HepG2 (cell line): ENCODE measurements at regions not wholly inside any gene's neighbourhood (a gene's known extent, or its start where the extent isn't known, plus 50 kb on each side); places are given as distances from the start of the nearest gene placed in this dataset.

ENCODE experiments used
- ATAC-seq: fragments of 200-7000 bp; cut with Tn5 transposase; 3 replicates; pipeline ENCODE4 v1.9.1; 2020; ENCODE audit warnings: mild to moderate bottlenecking, moderate library complexity
- BruUV-seq: library from RNA; stranded (reverse); fragments of 400-500 nt; replicated peaks from 2 replicates; lab custom pipeline; 2021; lab: Mats Ljungman, UMichigan
- CTCF ChIA-PET: fragments of 300-600 bp; formaldehyde crosslinking; extraction: SDS; loops from one replicate; lab custom pipeline; 2021; ENCODE audit warnings: low total read pairs, inconsistent platforms, low intra/inter-chr PET ratio; lab: Yijun Ruan, JAX
- POLR2A ChIA-PET: fragments of 350-600 bp; sonication (Branson Sonifier 250); formaldehyde crosslinking; loops from one replicate; lab custom pipeline; 2020; ENCODE audit warnings: antibody characterized with exemption, inconsistent platforms; lab: Yijun Ruan, JAX
- DNase-seq: peaks from one replicate; pipeline ENCODE4 v3.0.0-alpha.2; 2015; ENCODE audit warnings: low spot score
- FAIRE-seq: peaks from 3 replicates; lab custom pipeline; 2011; peaks lifted over from hg19 to GRCh38; lab: Jason Lieb, UNC
- H2AFZ ChIP-seq: one replicate; pipeline ENCODE4 v1.6.1; 2011; ENCODE audit warnings: low read length, inconsistent platforms
- H3K27ac ChIP-seq: fragments of 300-600 bp; 3 replicates; pipeline ENCODE4 v1.8.0; 2011; ENCODE audit warnings: mixed run types, mild to moderate bottlenecking, mixed read lengths, low read length, inconsistent platforms; ENCODE audit not compliant: insufficient read depth; ENCODE audit errors: extremely low read length
- H3K27me3 ChIP-seq, 2 experiments: fragments of 200-600 bp in 1 of 2; 2 replicates in 1 of 2; 3 replicates in 1 of 2; pipeline versions ENCODE4 v1.6.0 to v1.8.0; 2011; ENCODE audit warnings: low read length in 2 of 2, mild to moderate bottlenecking in 2 of 2, moderate library complexity in 2 of 2, inconsistent platforms in 1 of 2; ENCODE audit not compliant: insufficient read depth in 2 of 2, control insufficient read depth in 1 of 2
- H3K36me3 ChIP-seq, 2 experiments: fragments of 200-600 bp in 1 of 2; replicated peaks in 1 of 2; 2 replicates in 1 of 2; 3 replicates in 1 of 2; pipeline versions ENCODE4 v1.5.1 to v1.8.0; 2011; ENCODE audit warnings: low read length in 2 of 2, inconsistent platforms in 1 of 2; ENCODE audit not compliant: insufficient read depth in 2 of 2, control insufficient read depth in 1 of 2
- H3K4me1 ChIP-seq: 2 replicates; pipeline ENCODE4 v1.5.1; 2012; ENCODE audit warnings: low read length, inconsistent platforms; ENCODE audit not compliant: insufficient read depth
- H3K4me2 ChIP-seq: 2 replicates; pipeline ENCODE4 v1.6.0; 2011; ENCODE audit warnings: low read depth, low read length, inconsistent platforms
- H3K4me3 ChIP-seq, 3 experiments: fragments of 200-600 bp in 1 of 3; sonication (generic), shearing (Covaris generic) in 1 of 3; replicated peaks in 1 of 3; 2 replicates each; pipeline ENCODE4 v1.5.1; 2011 to 2016; ENCODE audit warnings: low read length in 3 of 3, inconsistent platforms in 2 of 3, low read depth in 2 of 3, mild to moderate bottlenecking in 2 of 3, control low read depth in 1 of 3, mixed read lengths in 1 of 3; ENCODE audit not compliant: insufficient read depth in 1 of 3
- H3K79me2 ChIP-seq: one replicate; pipeline ENCODE4 v1.6.1; 2011; ENCODE audit warnings: low read length, inconsistent platforms; ENCODE audit not compliant: insufficient read depth
- H3K9ac ChIP-seq: 2 replicates; pipeline ENCODE4 v1.6.0; 2011; ENCODE audit warnings: mild to moderate bottlenecking, low read depth, low read length, inconsistent platforms; ENCODE audit not compliant: insufficient read depth
- H3K9me3 ChIP-seq: 2 replicates; pipeline ENCODE4 v1.5.1; 2012; ENCODE audit warnings: mild to moderate bottlenecking, low read length
- H4K20me1 ChIP-seq: 2 replicates; pipeline ENCODE4 v1.6.0; 2011; ENCODE audit warnings: inconsistent platforms, mild to moderate bottlenecking, low read length, moderate library complexity; ENCODE audit not compliant: insufficient read depth
- MEF2D ChIP-seq: sonication (generic); formaldehyde crosslinking; IDR thresholded peaks from 2 replicates; pipeline ENCODE4 v1.5.1; 2020; ENCODE audit warnings: mild to moderate bottlenecking, missing genetic modification reagents
- MIER2 ChIP-seq: IDR thresholded peaks from 2 replicates; pipeline ENCODE4 v1.6.1; 2016; ENCODE audit warnings: missing biosample characterization, missing genetic modification reagents
- NKX3-1 ChIP-seq: sonication (generic); formaldehyde crosslinking; IDR thresholded peaks from 2 replicates; pipeline ENCODE4 v1.5.0; 2020; ENCODE audit warnings: missing genetic modification reagents
- SIX4 ChIP-seq: sonication (generic); formaldehyde crosslinking; IDR thresholded peaks from 2 replicates; pipeline ENCODE4 v1.4.0; 2020; ENCODE audit warnings: missing genetic modification reagents
- SP2 ChIP-seq: sonication (generic); formaldehyde crosslinking; IDR thresholded peaks from 2 replicates; pipeline ENCODE4 v1.5.1; 2020; ENCODE audit warnings: mild to moderate bottlenecking, missing genetic modification reagents
- THAP11 ChIP-seq: IDR thresholded peaks from 2 replicates; pipeline ENCODE4 v1.6.1; 2016; ENCODE audit warnings: missing biosample characterization, missing genetic modification reagents
- WIZ ChIP-seq: sonication (generic); formaldehyde crosslinking; IDR thresholded peaks from 2 replicates; pipeline ENCODE4 v1.5.1; 2020; ENCODE audit warnings: mild to moderate bottlenecking, missing genetic modification reagents
- ZNF747 ChIP-seq: sonication (generic); formaldehyde crosslinking; IDR thresholded peaks from 2 replicates; pipeline ENCODE4 v1.8.1; 2023; ENCODE audit warnings: missing genetic modification reagents, mild to moderate bottlenecking, borderline replicate concordance
- WGBS: methylation state at CpG from one replicate; pipeline ENCODE4 v1.1.6; 2017; ENCODE audit warnings: low lambda C conversion rate; 5-methylcytosine and 5-hydroxymethylcytosine counted together
- in situ Hi-C: cut with HindIII; loops from 2 replicates; pipeline ENCODE4 v1.10.0; 2017; ENCODE audit warnings: low pct_unique_long_range_greater_than_20kb; ENCODE audit not compliant: extremely low pct_ligation_motif_present
- intact Hi-C: fragments of 100-400 bp; cut with micrococcal nuclease; formaldehyde crosslinking; loops from one replicate; pipeline ENCODE4 v1.10.0; 2022; ENCODE audit not compliant: unreplicated experiment
- TF ChIP-seq, protein P1 (sequence below): sonication (generic); formaldehyde crosslinking; IDR thresholded peaks from 2 replicates; pipeline ENCODE4 v1.4.0; 2020; ENCODE audit warnings: mild to moderate bottlenecking, missing genetic modification reagents
- TF ChIP-seq, protein P2 (sequence below): sonication (generic); formaldehyde crosslinking; IDR thresholded peaks from 2 replicates; pipeline ENCODE4 v1.4.0; 2020; ENCODE audit warnings: missing genetic modification reagents
- TF ChIP-seq, protein P3 (sequence below): sonication (generic); formaldehyde crosslinking; IDR thresholded peaks from 2 replicates; pipeline ENCODE4 v1.9.0; 2021; ENCODE audit warnings: missing genetic modification reagents, borderline replicate concordance

DNA sequence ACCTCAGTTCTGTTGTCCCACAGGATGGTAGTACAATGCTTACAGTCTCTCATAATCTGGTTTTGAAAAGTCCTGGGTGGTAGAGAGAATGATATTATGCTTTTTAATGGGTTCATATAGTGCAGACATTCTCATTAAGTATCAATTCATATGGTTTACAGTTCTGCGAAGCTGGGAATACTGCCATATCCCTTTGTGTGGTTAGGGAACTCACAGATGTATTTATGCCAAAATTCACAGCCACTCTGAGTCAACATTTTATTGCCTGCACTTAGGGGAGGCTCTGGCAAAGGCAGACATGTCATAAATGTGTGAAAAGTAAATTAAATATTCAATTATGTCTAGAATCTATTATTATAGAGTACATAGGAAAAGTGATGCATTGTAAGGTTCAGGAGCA lies 808.2 kb downstream of the SUCLG1 start:
- CTCF ChIA-PET = no interaction called here
- Histone ChIP-seq H3K27ac (no peak overlapping the region), H4K20me1 (no peaks in the 10 kb centered on the region), H3K27me3 (no peaks in the 10 kb centered on the region), H3K4me1 (no peaks in the 10 kb centered on the region), H3K4me3 (no peak overlapping the region)
- intact Hi-C loops = no loop called here
- FAIRE-seq = no peak
- TF ChIP-seq, protein P1, sequence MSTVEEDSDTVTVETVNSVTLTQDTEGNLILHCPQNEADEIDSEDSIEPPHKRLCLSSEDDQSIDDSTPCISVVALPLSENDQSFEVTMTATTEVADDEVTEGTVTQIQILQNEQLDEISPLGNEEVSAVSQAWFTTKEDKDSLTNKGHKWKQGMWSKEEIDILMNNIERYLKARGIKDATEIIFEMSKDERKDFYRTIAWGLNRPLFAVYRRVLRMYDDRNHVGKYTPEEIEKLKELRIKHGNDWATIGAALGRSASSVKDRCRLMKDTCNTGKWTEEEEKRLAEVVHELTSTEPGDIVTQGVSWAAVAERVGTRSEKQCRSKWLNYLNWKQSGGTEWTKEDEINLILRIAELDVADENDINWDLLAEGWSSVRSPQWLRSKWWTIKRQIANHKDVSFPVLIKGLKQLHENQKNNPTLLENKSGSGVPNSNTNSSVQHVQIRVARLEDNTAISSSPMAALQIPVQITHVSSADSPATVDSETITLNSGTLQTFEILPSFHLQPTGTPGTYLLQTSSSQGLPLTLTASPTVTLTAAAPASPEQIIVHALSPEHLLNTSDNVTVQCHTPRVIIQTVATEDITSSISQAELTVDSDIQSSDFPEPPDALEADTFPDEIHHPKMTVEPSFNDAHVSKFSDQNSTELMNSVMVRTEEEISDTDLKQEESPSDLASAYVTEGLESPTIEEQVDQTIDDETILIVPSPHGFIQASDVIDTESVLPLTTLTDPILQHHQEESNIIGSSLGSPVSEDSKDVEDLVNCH (CRISPR knock-in tag) = no peak
- TF ChIP-seq, protein P2, sequence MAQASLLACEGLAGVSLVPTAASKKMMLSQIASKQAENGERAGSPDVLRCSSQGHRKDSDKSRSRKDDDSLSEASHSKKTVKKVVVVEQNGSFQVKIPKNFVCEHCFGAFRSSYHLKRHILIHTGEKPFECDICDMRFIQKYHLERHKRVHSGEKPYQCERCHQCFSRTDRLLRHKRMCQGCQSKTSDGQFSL (CRISPR knock-in tag) = no peak
- TF ChIP-seq SP2 (CRISPR knock-in tag) (no peak), NKX3-1 (no peak), WIZ (CRISPR knock-in tag) (no peak), ZNF747 (no peak), THAP11 (CRISPR knock-in tag) (no peak), MEF2D (CRISPR knock-in tag) (no peak), MIER2 (CRISPR knock-in tag) (no peak), SIX4 (no peak)
- TF ChIP-seq, protein P3, sequence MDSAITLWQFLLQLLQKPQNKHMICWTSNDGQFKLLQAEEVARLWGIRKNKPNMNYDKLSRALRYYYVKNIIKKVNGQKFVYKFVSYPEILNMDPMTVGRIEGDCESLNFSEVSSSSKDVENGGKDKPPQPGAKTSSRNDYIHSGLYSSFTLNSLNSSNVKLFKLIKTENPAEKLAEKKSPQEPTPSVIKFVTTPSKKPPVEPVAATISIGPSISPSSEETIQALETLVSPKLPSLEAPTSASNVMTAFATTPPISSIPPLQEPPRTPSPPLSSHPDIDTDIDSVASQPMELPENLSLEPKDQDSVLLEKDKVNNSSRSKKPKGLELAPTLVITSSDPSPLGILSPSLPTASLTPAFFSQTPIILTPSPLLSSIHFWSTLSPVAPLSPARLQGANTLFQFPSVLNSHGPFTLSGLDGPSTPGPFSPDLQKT (CRISPR knock-in tag) = no peak
- TF ChIP-seq, all 625 proteins: peak for 0
- no peak for ATAC-seq
- no peak for DNase-seq
- H3K9me3 ChIP-seq = peaks cover 77% of the 10 kb centered on the region
- 19% methylated on average over 1 of the region's 1 CpG for WGBS
- H3K9ac ChIP-seq = no peak overlapping the region
- no peak overlapping the region for H2AFZ ChIP-seq
- no TSS peak for BruUV-seq
- in situ Hi-C loops = no loop called here
- H3K79me2 ChIP-seq = no peaks in the 10 kb centered on the region
- H3K36me3 ChIP-seq = no peaks in the 10 kb centered on the region
- POLR2A ChIA-PET = no interaction called here
- no peak overlapping the region for H3K4me2 ChIP-seq
